ENCODE measurements at regions not wholly inside any gene's neighbourhood (a gene's known extent, or its start where the extent isn't known, plus 50 kb on each side); places are given as distances from the start of the nearest gene placed in this dataset.
A peak's percentile ranks its signal among the peaks of the same experiment; 100 is the strongest.
"Not testable (repeated sequence)": the region's sequence is repeated elsewhere in the genome, so short reads cannot be mapped to it uniquely, and the experiment has no call there.

- DNase-seq = no peak
- in situ Hi-C loops (cut with MboI; ENCODE audit: low pct_unique_long_range_greater_than_20kb, low sequenced_read_pairs) = no loop called here
Observed at GRCh38 chr6:68186870-68187269, 448.2 kb upstream of the ADGRB3 start.

- in situ Hi-C loops (cut with MboI; ENCODE audit: low pct_unique_long_range_greater_than_20kb, low sequenced_read_pairs) = no loop called here
- DNase-seq = no peak
Observed at GRCh38 chr6:68182386-68182785, 452.7 kb upstream of the ADGRB3 start.

- in situ Hi-C loops (cut with MboI; ENCODE audit: low pct_unique_long_range_greater_than_20kb, low sequenced_read_pairs); DNase-seq: not testable (repeated sequence)
Observed at GRCh38 chr6:68181027-68181426, 454.1 kb upstream of the ADGRB3 start.

GRCh38 chr6:68173616-68174015 is 461.5 kb upstream of the ADGRB3 start:
- in situ Hi-C loops (cut with MboI; ENCODE audit: low pct_unique_long_range_greater_than_20kb, low sequenced_read_pairs) = no loop called here
- no peak for DNase-seq

- in situ Hi-C loops (cut with MboI; ENCODE audit: low pct_unique_long_range_greater_than_20kb, low sequenced_read_pairs) = no loop called here
- no peak for DNase-seq
Observed at GRCh38 chr6:68169922-68170321, 465.2 kb upstream of the ADGRB3 start.

GRCh38 chr6:68167604-68168003 is 467.5 kb upstream of the ADGRB3 start:
- no peak for DNase-seq
- in situ Hi-C loops (cut with MboI; ENCODE audit: low pct_unique_long_range_greater_than_20kb, low sequenced_read_pairs) = no loop called here

- DNase-seq; in situ Hi-C loops (cut with MboI; ENCODE audit: low pct_unique_long_range_greater_than_20kb, low sequenced_read_pairs): not testable (repeated sequence)
Observed at GRCh38 chr6:68160812-68161211, 474.3 kb upstream of the ADGRB3 start.

GRCh38 chr6:68160348-68160747 is 474.7 kb upstream of the ADGRB3 start:
- peak; percentile 12 for DNase-seq
- in situ Hi-C loops (cut with MboI; ENCODE audit: low pct_unique_long_range_greater_than_20kb, low sequenced_read_pairs) = no loop called here

- DNase-seq = no peak
Observed at GRCh38 chr6:68159433-68159832, 475.6 kb upstream of the ADGRB3 start.

GRCh38 chr6:68158256-68158655 is 476.8 kb upstream of the ADGRB3 start:
- no peak for DNase-seq
- in situ Hi-C loops (cut with MboI; ENCODE audit: low pct_unique_long_range_greater_than_20kb, low sequenced_read_pairs) = no loop called here

More at GRCh38 chr6:68159433-68159832, 475.6 kb upstream of the ADGRB3 start:
- in situ Hi-C loops (cut with MboI; ENCODE audit: low pct_unique_long_range_greater_than_20kb, low sequenced_read_pairs) = no loop called here

- no peak for DNase-seq
- in situ Hi-C loops (cut with MboI; ENCODE audit: low pct_unique_long_range_greater_than_20kb, low sequenced_read_pairs) = no loop called here
Observed at GRCh38 chr6:68144667-68145066, 490.4 kb upstream of the ADGRB3 start.

GRCh38 chr6:68141190-68141589 is 493.9 kb upstream of the ADGRB3 start:
- DNase-seq = no peak
- in situ Hi-C loops (cut with MboI; ENCODE audit: low pct_unique_long_range_greater_than_20kb, low sequenced_read_pairs) = no loop called here

GRCh38 chr6:68139130-68139529 is 496.0 kb upstream of the ADGRB3 start:
- in situ Hi-C loops (cut with MboI; ENCODE audit: low pct_unique_long_range_greater_than_20kb, low sequenced_read_pairs) = no loop called here
- DNase-seq = no peak

- in situ Hi-C loops (cut with MboI; ENCODE audit: low pct_unique_long_range_greater_than_20kb, low sequenced_read_pairs) = no loop called here
- DNase-seq = no peak
Observed at GRCh38 chr6:68134796-68135195, 500.3 kb upstream of the ADGRB3 start.

- in situ Hi-C loops (cut with MboI; ENCODE audit: low pct_unique_long_range_greater_than_20kb, low sequenced_read_pairs) = no loop called here
- no peak for DNase-seq
Observed at GRCh38 chr6:68128211-68128610, 506.9 kb upstream of the ADGRB3 start.

GRCh38 chr6:68127074-68127473 is 508.0 kb upstream of the ADGRB3 start:
- in situ Hi-C loops (cut with MboI; ENCODE audit: low pct_unique_long_range_greater_than_20kb, low sequenced_read_pairs) = no loop called here
- DNase-seq = no peak

- DNase-seq = no peak
Observed at GRCh38 chr6:68126089-68126749, 508.9 kb upstream of the ADGRB3 start.

GRCh38 chr6:68122975-68123374 is 512.1 kb upstream of the ADGRB3 start:
- in situ Hi-C loops (cut with MboI; ENCODE audit: low pct_unique_long_range_greater_than_20kb, low sequenced_read_pairs); DNase-seq: not testable (repeated sequence)

More at GRCh38 chr6:68126089-68126749, 508.9 kb upstream of the ADGRB3 start:
- in situ Hi-C loops (cut with MboI; ENCODE audit: low pct_unique_long_range_greater_than_20kb, low sequenced_read_pairs) = no loop called here

- no peak for DNase-seq
- in situ Hi-C loops (cut with MboI; ENCODE audit: low pct_unique_long_range_greater_than_20kb, low sequenced_read_pairs) = no loop called here
Observed at GRCh38 chr6:68122032-68122431, 513.0 kb upstream of the ADGRB3 start.

- in situ Hi-C loops (cut with MboI; ENCODE audit: low pct_unique_long_range_greater_than_20kb, low sequenced_read_pairs); DNase-seq: not testable (repeated sequence)
Observed at GRCh38 chr6:68120954-68121353, 514.1 kb upstream of the ADGRB3 start.

- in situ Hi-C loops (cut with MboI; ENCODE audit: low pct_unique_long_range_greater_than_20kb, low sequenced_read_pairs) = no loop called here
- no peak for DNase-seq
Observed at GRCh38 chr6:68114463-68115047, 520.5 kb upstream of the ADGRB3 start.
